Body of pancreas (tissue), 4 donors: ENCODE measurements at regions not wholly inside any gene's neighbourhood (a gene's known extent, or its start where the extent isn't known, plus 50 kb on each side); places are given as distances from the start of the nearest gene placed in this dataset.

Experiments
- POLR2A ChIP-seq, 3 donors: fragments of 450-650 bp; IDR thresholded peaks; one replicate each; pipeline ENCODE4 v1.6.1; 2016; ENCODE audit warnings: antibody characterized with exemption in 3 of 3, mild to moderate bottlenecking in 2 of 3
- TF ChIP-seq, protein P1 (sequence below), 7 experiments: fragments of 450-650 bp in 4 of 7; fragments of 200-600 bp in 3 of 7; sonication (generic) in 3 of 7; IDR thresholded peaks; one replicate each; pipeline ENCODE4 v1.5.1; 2016 to 2019; ENCODE audit warnings: antibody characterized with exemption in 7 of 7

GRCh38 chr10:127648885-127649284, 88.1 kb upstream of the FOXI2 start:
- no peak for TF ChIP-seq POLR2A (IDR thresholded peaks at IDR 0.05)
- TF ChIP-seq, protein P1, sequence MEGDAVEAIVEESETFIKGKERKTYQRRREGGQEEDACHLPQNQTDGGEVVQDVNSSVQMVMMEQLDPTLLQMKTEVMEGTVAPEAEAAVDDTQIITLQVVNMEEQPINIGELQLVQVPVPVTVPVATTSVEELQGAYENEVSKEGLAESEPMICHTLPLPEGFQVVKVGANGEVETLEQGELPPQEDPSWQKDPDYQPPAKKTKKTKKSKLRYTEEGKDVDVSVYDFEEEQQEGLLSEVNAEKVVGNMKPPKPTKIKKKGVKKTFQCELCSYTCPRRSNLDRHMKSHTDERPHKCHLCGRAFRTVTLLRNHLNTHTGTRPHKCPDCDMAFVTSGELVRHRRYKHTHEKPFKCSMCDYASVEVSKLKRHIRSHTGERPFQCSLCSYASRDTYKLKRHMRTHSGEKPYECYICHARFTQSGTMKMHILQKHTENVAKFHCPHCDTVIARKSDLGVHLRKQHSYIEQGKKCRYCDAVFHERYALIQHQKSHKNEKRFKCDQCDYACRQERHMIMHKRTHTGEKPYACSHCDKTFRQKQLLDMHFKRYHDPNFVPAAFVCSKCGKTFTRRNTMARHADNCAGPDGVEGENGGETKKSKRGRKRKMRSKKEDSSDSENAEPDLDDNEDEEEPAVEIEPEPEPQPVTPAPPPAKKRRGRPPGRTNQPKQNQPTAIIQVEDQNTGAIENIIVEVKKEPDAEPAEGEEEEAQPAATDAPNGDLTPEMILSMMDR (IDR thresholded peaks at IDR 0.05), result no peak
